ENCODE measurements at regions not wholly inside any gene's neighbourhood (a gene's known extent, or its start where the extent isn't known, plus 50 kb on each side); places are given as distances from the start of the nearest gene placed in this dataset.

DNA sequence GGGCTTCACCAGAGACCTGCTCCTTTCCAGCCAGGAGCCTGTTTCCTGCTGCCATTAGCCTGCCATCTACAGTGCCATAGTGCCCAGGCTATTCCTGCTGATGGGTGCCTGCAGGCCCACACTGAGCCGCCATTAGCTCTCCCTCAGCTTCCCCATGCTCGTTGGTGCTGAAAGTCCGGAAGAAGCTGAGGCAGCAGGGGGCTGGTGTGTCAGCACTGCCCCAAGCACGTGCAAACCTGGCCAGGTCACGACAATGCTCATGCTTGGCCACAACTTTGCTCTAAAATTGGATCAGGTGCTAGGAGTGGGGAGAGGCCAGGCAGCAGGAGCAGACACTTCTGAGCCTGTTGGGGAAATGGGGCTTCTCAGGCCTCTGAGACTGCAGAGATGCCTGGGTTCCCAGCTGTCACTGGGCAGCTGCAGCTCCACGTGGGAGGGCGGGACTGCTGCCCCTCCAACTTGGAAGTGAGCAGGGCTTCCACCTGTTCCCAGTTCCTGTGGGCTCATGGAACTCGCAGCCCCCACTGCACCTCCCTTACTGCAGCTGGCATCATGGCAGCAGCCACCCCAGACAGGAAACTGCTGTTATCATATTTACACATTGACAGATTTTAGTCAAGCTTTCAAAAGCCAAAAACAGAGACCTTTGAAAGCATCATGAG, 913.9 kb downstream of the FSTL5 start:
- no peak for TF ChIP-seq CTCF (IDR thresholded peaks at IDR 0.05; ENCODE audit: low read depth, low read length)
- no peak for DNase-seq
- H3K4me3 ChIP-seq (ENCODE audit: low read depth, low read length) = no peak overlapping the region
- H3K27ac ChIP-seq = no peak overlapping the region
- no peaks in the 10 kb centered on the region for H3K27me3 ChIP-seq (ENCODE audit: insufficient read depth, low read depth, severe bottlenecking)
- peaks cover 9% of the 10 kb centered on the region for H3K9me3 ChIP-seq (ENCODE audit: severe bottlenecking)
- H3K36me3 ChIP-seq = no peaks in the 10 kb centered on the region

- Histone ChIP-seq H3K36me3 (no peaks in the 10 kb centered on the region), H3K9me3 (ENCODE audit: severe bottlenecking) (peaks cover 12% of the 10 kb centered on the region), H3K4me3 (ENCODE audit: low read depth, low read length) (no peak overlapping the region), H3K27me3 (ENCODE audit: insufficient read depth, low read depth, severe bottlenecking) (no peaks in the 10 kb centered on the region), H3K27ac (no peak overlapping the region)
- no peak for TF ChIP-seq CTCF (IDR thresholded peaks at IDR 0.05; ENCODE audit: low read depth, low read length)
- DNase-seq = no peak
Measured at GRCh38 chr4:161248880-161249279, 914.9 kb downstream of the FSTL5 start.

DNA sequence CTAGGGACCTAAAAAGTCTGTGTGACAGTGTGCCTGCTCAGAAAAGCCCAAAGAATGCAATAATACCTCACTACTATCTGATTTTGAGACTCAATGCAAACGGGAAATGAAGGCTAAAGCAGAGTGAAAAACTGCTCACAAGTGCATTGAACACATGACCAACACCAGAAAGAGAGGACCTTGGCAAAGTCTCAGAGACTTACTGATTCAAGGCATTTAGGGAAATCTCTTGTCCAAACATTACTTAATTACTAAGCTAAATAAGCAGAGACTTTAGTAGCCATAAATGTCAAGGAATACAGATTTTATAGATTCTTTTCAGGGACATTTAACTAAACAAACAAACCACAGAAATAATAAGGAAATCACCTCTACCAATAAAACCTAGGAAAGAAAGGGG, 916.0 kb downstream of the FSTL5 start:
- Histone ChIP-seq H3K27ac (no peak overlapping the region), H3K4me3 (ENCODE audit: low read depth, low read length) (no peak overlapping the region), H3K36me3 (no peaks in the 10 kb centered on the region), H3K27me3 (ENCODE audit: insufficient read depth, low read depth, severe bottlenecking) (no peaks in the 10 kb centered on the region), H3K9me3 (ENCODE audit: severe bottlenecking) (peaks cover 12% of the 10 kb centered on the region)
- no peak for DNase-seq
- TF ChIP-seq CTCF (IDR thresholded peaks at IDR 0.05; ENCODE audit: low read depth, low read length) = no peak

DNA sequence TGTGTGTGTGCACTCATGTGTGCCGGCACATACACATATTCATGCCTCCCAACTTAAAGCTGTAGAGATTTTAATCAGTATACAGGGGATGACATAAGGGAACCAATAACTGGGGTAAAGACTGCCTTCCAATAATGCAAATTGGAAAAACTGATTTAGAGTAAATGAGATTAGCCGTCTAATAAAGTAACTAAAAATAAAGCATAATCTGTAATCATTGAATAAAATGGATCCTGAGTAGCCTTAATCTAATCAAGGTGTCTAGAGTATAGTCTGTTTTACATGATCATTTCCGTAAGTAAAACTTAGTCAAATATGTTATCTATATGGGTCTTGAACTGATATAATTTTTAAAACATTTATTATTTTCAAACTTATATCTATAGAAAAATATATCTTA, 925.8 kb downstream of the FSTL5 start:
- no peaks in the 10 kb centered on the region for H3K9me3 ChIP-seq (ENCODE audit: severe bottlenecking)
- no peak overlapping the region for H3K27ac ChIP-seq
- H3K4me3 ChIP-seq (ENCODE audit: low read depth, low read length) = no peak overlapping the region
- no peak for DNase-seq
- TF ChIP-seq CTCF (IDR thresholded peaks at IDR 0.05; ENCODE audit: low read depth, low read length) = no peak
- no peaks in the 10 kb centered on the region for H3K36me3 ChIP-seq
- no peaks in the 10 kb centered on the region for H3K27me3 ChIP-seq (ENCODE audit: insufficient read depth, low read depth, severe bottlenecking)

- no peak for TF ChIP-seq CTCF (IDR thresholded peaks at IDR 0.05; ENCODE audit: low read depth, low read length)
- Histone ChIP-seq H3K4me3 (ENCODE audit: low read depth, low read length) (no peak overlapping the region), H3K9me3 (ENCODE audit: severe bottlenecking) (no peaks in the 10 kb centered on the region), H3K27ac (no peak overlapping the region), H3K36me3 (no peaks in the 10 kb centered on the region), H3K27me3 (ENCODE audit: insufficient read depth, low read depth, severe bottlenecking) (no peaks in the 10 kb centered on the region)
- no peak for DNase-seq
Measured at GRCh38 chr4:161237495-161237894, 926.3 kb downstream of the FSTL5 start.

DNA sequence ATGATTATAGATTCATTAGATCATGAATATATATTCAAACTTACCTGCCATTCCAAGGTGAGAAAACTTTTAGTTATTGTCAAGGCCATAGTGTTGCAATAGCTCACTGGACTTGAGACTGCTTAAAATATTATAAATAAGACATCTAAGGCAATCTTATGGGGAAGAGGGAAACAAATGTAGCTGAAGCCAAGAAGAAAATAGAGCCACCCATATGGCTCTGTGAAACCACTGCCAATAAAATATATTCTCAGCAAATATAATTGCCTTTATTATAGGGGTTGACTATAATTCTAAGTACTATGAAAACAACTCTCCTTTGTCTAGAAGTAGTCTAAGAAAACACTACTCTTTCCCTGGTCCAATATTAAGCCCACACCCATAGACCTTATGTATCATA, 938.5 kb downstream of the FSTL5 start:
- Histone ChIP-seq H3K9me3 (ENCODE audit: severe bottlenecking) (no peaks in the 10 kb centered on the region), H3K27me3 (ENCODE audit: insufficient read depth, low read depth, severe bottlenecking) (no peaks in the 10 kb centered on the region), H3K27ac (no peak overlapping the region), H3K36me3 (no peaks in the 10 kb centered on the region), H3K4me3 (ENCODE audit: low read depth, low read length) (no peak overlapping the region)
- no peak for TF ChIP-seq CTCF (IDR thresholded peaks at IDR 0.05; ENCODE audit: low read depth, low read length)
- DNase-seq = no peak

Data from WERI-Rb-1 (cell line).